Peyer's patch (tissue), 4 donors: ENCODE measurements at regions not wholly inside any gene's neighbourhood (a gene's known extent, or its start where the extent isn't known, plus 50 kb on each side); places are given as distances from the start of the nearest gene placed in this dataset.

Experiments
- CTCF ChIP-seq, 6 experiments: fragments of 450-650 bp in 4 of 6; fragments of 200-600 bp in 2 of 6; sonication (generic) in 1 of 6; IDR thresholded peaks; one replicate each; pipeline ENCODE4 v1.5.1; 2017 to 2019; ENCODE audit warnings: antibody characterized with exemption in 6 of 6, mild to moderate bottlenecking in 3 of 6, moderate library complexity in 1 of 6
- POLR2A ChIP-seq, 2 donors: fragments of 450-650 bp; IDR thresholded peaks; one replicate each; pipeline ENCODE4 v1.5.1; 2017; ENCODE audit warnings: antibody characterized with exemption in 2 of 2, mild to moderate bottlenecking in 2 of 2, moderate library complexity in 2 of 2

- TF ChIP-seq POLR2A (IDR thresholded peaks at IDR 0.05) (no peak), CTCF (IDR thresholded peaks at IDR 0.05) (no peak)
These were observed 664.9 kb upstream of the LCORL start for GRCh38 chr4:18686338-18687037.
